ENCODE measurements at regions not wholly inside any gene's neighbourhood (a gene's known extent, or its start where the extent isn't known, plus 50 kb on each side); places are given as distances from the start of the nearest gene placed in this dataset.

GRCh38 chr3:137930976-137931375 lies 79.0 kb upstream of the CLDN18 start:
- no peak overlapping the region for H3K4me3 ChIP-seq (ENCODE audit: low read length)
- intact Hi-C loops (cut with DNase I, micrococcal nuclease), result no loop called here
- ChIA-PET POLR2A (no interaction called here), CTCF (no interaction called here)
- H3K27me3 Mint-ChIP-seq, result peaks cover 24% of the 10 kb centered on the region
- H3K9me3 Mint-ChIP-seq, result no peaks in the 10 kb centered on the region
- H3K27ac Mint-ChIP-seq, result no peak overlapping the region
- H3K4me1 Mint-ChIP-seq (ENCODE audit: low read depth), result no peaks in the 10 kb centered on the region
- no peak overlapping the region for H3K4me3 Mint-ChIP-seq
- no peaks in the 10 kb centered on the region for H3K9me3 ChIP-seq (ENCODE audit: control insufficient read depth in 1 of 2, insufficient read depth in 1 of 2, low read length in 2 of 2)
- H3K36me3 ChIP-seq (ENCODE audit: insufficient read depth, low read length), result no peaks in the 10 kb centered on the region
- DNase-seq, result no peak
- H3K27ac ChIP-seq (ENCODE audit: low read depth in 1 of 2, low read length in 2 of 2), result no peak overlapping the region
- TF ChIP-seq CTCF (IDR thresholded peaks at IDR 0.05), result no peak
- H3K4me1 ChIP-seq (ENCODE audit: insufficient read depth, low read length), result no peaks in the 10 kb centered on the region
- H3K36me3 Mint-ChIP-seq (ENCODE audit: low read depth), result no peaks in the 10 kb centered on the region
- H3K27me3 ChIP-seq (ENCODE audit: control insufficient read depth in 1 of 2, insufficient read depth in 2 of 2, low read length in 2 of 2), result no peaks in the 10 kb centered on the region
- no peak for ATAC-seq (ENCODE audit: poor library complexity)

DNA sequence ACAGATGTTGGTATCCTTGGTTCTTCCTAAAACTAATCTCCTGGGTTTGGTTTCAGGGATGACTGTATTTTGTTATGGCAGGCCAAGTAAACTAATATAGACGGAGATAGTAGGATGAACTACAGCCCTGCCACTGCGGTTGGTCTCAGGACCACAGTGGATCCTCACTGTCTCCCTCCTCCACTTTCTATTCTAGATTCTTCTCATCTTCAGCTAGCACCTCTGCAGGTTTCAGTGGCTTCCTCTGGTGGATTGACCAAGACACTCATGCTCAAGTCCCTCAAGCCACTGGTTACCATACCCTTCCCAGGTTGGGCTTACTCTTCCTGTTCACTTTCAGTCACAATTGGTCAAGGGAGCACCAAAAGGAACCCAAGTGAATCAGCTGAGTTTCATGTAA lies 71.1 kb upstream of the CLDN18 start:
- H3K4me1 Mint-ChIP-seq (ENCODE audit: low read depth), result no peaks in the 10 kb centered on the region
- no peaks in the 10 kb centered on the region for H3K9me3 Mint-ChIP-seq
- H3K27me3 Mint-ChIP-seq, result peaks cover 12% of the 10 kb centered on the region
- Histone ChIP-seq H3K27me3 (ENCODE audit: control insufficient read depth in 1 of 2, insufficient read depth in 2 of 2, low read length in 2 of 2) (no peaks in the 10 kb centered on the region), H3K36me3 (ENCODE audit: insufficient read depth, low read length) (no peaks in the 10 kb centered on the region), H3K4me3 (ENCODE audit: low read length) (no peak overlapping the region), H3K27ac (ENCODE audit: low read depth in 1 of 2, low read length in 2 of 2) (no peak overlapping the region), H3K9me3 (ENCODE audit: control insufficient read depth in 1 of 2, insufficient read depth in 1 of 2, low read length in 2 of 2) (no peaks in the 10 kb centered on the region), H3K4me1 (ENCODE audit: insufficient read depth, low read length) (no peaks in the 10 kb centered on the region)
- H3K4me3 Mint-ChIP-seq, result no peak overlapping the region
- CTCF ChIA-PET, result no interaction called here
- no peak overlapping the region for H3K27ac Mint-ChIP-seq
- intact Hi-C loops (cut with DNase I, micrococcal nuclease), result no loop called here
- no peaks in the 10 kb centered on the region for H3K36me3 Mint-ChIP-seq (ENCODE audit: low read depth)
- POLR2A ChIA-PET, result no interaction called here
- no peak for TF ChIP-seq CTCF (IDR thresholded peaks at IDR 0.05)
- DNase-seq (no peak), ATAC-seq (ENCODE audit: poor library complexity) (no peak)

GRCh38 chr3:137944593-137944992 lies 65.4 kb upstream of the CLDN18 start:
- no peak for TF ChIP-seq CTCF (IDR thresholded peaks at IDR 0.05)

More at GRCh38 chr3:137944593-137944992, 65.4 kb upstream of the CLDN18 start:
- Mint-ChIP-seq H3K27ac (no peak overlapping the region), H3K36me3 (ENCODE audit: low read depth) (no peaks in the 10 kb centered on the region), H3K4me1 (ENCODE audit: low read depth) (no peaks in the 10 kb centered on the region), H3K4me3 (no peak overlapping the region), H3K27me3 (peaks cover 2% of the 10 kb centered on the region), H3K9me3 (no peaks in the 10 kb centered on the region)
- H3K36me3 ChIP-seq (ENCODE audit: insufficient read depth, low read length), result no peaks in the 10 kb centered on the region
- H3K27ac ChIP-seq (ENCODE audit: low read depth in 1 of 2, low read length in 2 of 2), result no peak overlapping the region
- intact Hi-C loops (cut with DNase I, micrococcal nuclease), result loop anchor here in 1 of 2 experiments (10.0 kb wide), 1 partner anchor 910 kb away; no protein-coding TSS in a partner anchor
- DNase-seq (no peak), ATAC-seq (ENCODE audit: poor library complexity) (no peak)
- peaks cover 3% of the 10 kb centered on the region for H3K4me1 ChIP-seq (ENCODE audit: insufficient read depth, low read length)
- ChIA-PET CTCF (no interaction called here), POLR2A (no interaction called here)
- no peaks in the 10 kb centered on the region for H3K9me3 ChIP-seq (ENCODE audit: control insufficient read depth in 1 of 2, insufficient read depth in 1 of 2, low read length in 2 of 2)
- H3K4me3 ChIP-seq (ENCODE audit: low read length), result no peak overlapping the region
- no peaks in the 10 kb centered on the region for H3K27me3 ChIP-seq (ENCODE audit: control insufficient read depth in 1 of 2, insufficient read depth in 2 of 2, low read length in 2 of 2)
